HG02623 (cell line): ENCODE measurements at regions not wholly inside any gene's neighbourhood (a gene's known extent, or its start where the extent isn't known, plus 50 kb on each side); places are given as distances from the start of the nearest gene placed in this dataset.

Source experiments
- ATAC-seq: cut with Tn5 transposase; IDR thresholded peaks from one replicate; pipeline ENCODE4 v1.9.1; 2021; ENCODE audit warnings: moderate library complexity; ENCODE audit not compliant: unreplicated experiment

DNA sequence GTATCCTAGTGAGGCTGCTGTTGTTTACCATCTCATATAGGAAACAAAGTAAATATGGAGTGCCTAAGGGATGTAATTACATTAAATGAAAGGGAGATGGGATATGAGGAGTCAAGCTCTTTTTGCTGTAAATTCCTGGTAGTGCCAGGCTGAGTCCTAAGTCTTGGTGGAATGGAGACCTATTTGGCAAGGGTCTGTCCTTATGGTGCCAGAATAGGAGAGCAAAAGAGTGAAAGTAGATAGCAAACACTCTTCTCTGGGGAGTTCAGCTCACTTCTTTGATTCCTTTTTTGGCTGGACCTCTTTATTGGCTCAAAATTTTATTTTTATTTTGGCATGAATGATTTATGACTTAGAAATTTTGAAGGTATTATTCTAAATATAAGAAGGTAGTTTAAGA, 380.8 kb downstream of the TMEM232 start:
- no peak for ATAC-seq

DNA sequence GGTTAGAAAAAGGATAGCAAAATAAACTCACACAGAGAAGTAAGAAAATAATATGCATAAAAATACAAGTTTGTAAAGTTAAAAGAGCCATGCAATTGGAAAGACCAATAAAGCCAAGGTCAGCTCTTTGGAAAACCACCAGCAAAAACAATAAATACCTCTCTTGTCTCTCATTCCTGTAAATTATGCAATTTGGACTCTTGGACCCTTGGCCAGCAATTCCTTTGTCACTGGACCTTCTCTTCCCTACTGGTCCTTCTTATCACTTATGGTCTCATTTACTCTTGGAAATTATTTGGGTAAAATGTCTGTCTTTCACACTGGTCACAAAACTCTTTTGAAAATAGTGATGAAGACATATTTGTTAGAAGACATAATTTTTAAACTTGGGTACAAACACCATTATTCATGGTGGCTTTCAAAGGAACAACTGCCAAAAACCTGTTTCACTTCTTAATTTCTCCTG, 379.5 kb downstream of the TMEM232 start:
- no peak for ATAC-seq

DNA sequence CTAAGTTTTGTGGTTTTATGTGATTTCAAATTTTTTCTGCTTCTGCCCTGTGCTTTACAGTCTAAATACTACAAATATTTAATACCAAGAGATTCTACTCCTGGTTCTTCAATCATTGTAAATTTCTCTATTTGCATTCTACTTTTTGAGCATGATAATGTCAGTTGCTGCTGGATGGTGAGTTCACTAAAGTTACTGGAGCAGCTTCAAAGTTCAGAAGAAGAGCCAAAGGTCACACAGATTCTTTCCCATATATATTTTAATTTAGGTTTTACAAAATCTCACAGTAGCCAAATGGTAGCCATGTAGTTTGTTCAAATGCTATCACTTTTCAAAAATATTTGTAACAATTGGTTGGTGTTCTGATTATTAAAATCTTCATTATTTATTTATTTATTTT, 378.7 kb downstream of the TMEM232 start:
- no peak for ATAC-seq

- ATAC-seq: no peak
Measured at GRCh38 chr5:110351430-110351829, 375.0 kb downstream of the TMEM232 start.

DNA sequence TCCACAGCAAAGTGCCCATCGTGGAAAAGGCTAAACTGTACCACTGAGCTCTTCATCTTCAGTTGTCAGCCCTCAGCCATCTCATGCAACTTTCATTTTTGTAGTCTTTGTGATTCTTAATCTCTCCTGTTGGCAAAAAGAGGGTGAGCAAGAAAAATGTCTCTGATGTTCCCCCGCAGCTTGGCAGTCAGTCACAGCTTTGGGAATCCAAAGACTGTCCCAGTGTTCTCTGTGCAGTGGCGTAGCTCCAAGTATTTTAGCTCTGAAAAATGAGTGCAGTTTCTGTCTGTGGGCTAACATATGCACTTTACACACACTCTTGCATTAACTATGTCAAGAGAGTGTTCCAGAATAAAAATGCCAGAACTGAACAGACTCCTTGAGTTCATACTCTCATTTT, 372.2 kb downstream of the TMEM232 start:
- no peak for ATAC-seq

DNA sequence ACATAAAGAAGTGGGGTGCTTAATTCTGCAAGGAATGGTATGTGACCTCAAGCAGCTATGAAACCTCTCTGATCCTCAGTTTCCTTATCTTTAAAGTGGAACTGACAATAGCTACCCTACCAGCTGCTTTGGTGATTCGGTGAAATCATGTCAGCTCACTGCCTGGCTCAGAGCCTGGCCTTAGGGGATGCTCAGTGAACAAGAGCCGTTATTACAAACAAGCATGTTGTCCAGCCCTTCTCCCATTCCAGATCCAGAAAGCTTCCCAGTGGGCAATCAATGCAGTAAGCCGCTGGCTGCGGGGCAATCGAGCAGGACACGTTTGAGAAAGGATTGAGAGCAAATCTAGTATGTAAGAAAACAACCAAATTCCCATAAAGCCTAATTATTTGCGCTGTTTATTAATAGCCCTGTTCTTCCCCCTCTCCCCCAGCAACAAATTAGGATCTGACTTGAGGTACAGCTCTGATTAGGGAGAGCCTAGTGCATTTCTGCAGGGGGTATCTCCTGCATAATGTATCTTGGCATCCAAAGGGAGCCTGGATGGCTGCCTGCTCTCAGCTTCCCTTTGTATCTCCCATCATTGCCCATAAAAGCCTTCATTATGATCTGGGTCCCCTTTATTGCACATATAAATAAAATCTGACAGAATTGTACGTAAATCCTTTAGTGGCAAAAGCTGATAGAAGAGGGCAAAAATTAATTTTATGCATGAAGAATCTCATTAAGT, 371.4 kb downstream of the TMEM232 start:
- ATAC-seq: no peak

DNA sequence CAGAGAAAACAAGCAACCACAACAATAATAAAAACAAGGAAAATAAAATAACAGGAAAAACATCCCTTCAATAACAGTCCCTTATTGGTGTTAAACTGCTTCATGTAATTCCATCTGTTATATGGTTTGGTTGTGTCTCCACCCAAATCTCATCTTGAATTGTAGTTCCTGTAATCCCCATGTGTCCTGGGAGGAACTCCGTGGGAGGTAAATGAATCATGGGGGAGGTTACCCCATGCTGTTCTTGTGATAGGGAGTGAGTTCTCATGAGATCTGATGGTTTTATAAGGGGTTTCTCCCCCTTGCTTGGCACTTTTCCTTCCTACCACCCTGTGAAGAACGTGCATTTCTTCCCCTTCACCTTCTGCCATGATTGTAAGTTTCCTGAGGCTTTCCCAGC, 369.8 kb downstream of the TMEM232 start:
- ATAC-seq: no peak

DNA sequence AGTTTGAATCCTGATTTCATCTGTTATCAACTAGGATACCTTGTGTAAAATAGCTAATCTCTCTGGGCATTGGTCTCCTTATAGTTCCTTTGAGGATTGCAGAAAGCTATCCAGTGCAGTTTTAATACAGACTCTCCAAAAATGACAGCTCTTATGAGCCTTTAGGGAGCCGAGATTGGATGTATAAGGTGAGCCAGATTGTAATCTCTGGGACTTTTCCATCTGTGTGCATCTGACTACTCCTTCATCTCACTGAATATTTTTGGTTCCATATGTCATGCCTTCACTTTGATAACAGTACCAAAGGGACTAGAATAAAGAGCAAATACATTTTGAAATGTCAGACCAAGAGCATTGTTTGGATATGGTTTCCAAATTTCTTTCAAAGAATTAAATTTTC, 367.2 kb downstream of the TMEM232 start:
- no peak for ATAC-seq

GRCh38 chr5:110361471-110361870, 365.0 kb downstream of the TMEM232 start:
- no peak for ATAC-seq

GRCh38 chr5:110362261-110362660, 364.2 kb downstream of the TMEM232 start:
- ATAC-seq: no peak

DNA sequence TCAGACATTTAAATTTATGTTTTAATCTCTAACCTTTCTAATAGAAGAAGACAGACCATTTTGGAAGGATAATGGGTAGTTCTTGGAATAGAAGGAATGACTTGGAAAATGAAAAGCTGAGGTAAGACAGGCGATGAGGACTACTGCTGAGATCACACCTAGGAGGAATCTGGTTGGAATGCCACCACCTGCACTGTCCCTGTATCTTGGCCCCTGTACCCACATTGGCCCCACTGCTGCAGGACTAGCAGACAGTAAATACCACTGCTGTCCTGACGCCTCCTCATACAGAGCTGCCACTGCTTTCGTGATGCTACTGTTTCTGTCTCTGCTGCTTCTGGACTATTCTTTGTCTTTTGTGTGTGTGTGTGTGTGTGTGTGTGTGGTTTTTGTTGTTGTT, 359.8 kb downstream of the TMEM232 start:
- ATAC-seq: no peak
